Fibroblast of skin of left biceps (primary cell): ENCODE measurements at regions not wholly inside any gene's neighbourhood (a gene's known extent, or its start where the extent isn't known, plus 50 kb on each side); places are given as distances from the start of the nearest gene placed in this dataset.

Source experiments
- DNase-seq, 2 experiments: peaks; one replicate each; pipeline ENCODE4 v3.0.0-alpha.2; 2013; ENCODE audit warnings: low read depth in 2 of 2

- no peak for DNase-seq
Measured at GRCh38 chr1:163655565-163655964, 333.8 kb downstream of the NUF2 start.

- DNase-seq, result no peak
Measured at GRCh38 chr1:163656095-163656759, 334.5 kb downstream of the NUF2 start.

- no peak for DNase-seq
Measured at GRCh38 chr1:163657719-163658118, 336.0 kb downstream of the NUF2 start.

- no peak for DNase-seq
Measured at GRCh38 chr1:163661391-163661790, 339.6 kb downstream of the NUF2 start.

- peak in 1 of 2 experiments; percentile 7 for DNase-seq
Measured at GRCh38 chr1:163664671-163665335, 343.0 kb downstream of the NUF2 start.

GRCh38 chr1:163668472-163668871 lies 346.7 kb downstream of the NUF2 start:
- DNase-seq, result no peak

GRCh38 chr1:163670989-163671757 lies 349.4 kb downstream of the NUF2 start:
- DNase-seq, result no peak

GRCh38 chr1:163672976-163673758 lies 351.4 kb downstream of the NUF2 start:
- DNase-seq, result peak in 1 of 2 experiments; percentile 8

- peak; percentile 55 to 64 for DNase-seq
Measured at GRCh38 chr1:163673759-163674151, 352.0 kb downstream of the NUF2 start.

- no peak for DNase-seq
Measured at GRCh38 chr1:163674236-163674635, 352.5 kb downstream of the NUF2 start.

- DNase-seq, result no peak
Measured at GRCh38 chr1:163684785-163685184, 363.0 kb downstream of the NUF2 start.

- no peak for DNase-seq
Measured at GRCh38 chr1:163692266-163692665, 370.5 kb downstream of the NUF2 start.

- no peak for DNase-seq
Measured at GRCh38 chr1:163697137-163697536, 375.4 kb downstream of the NUF2 start.

GRCh38 chr1:163701783-163702374 lies 380.1 kb downstream of the NUF2 start:
- no peak for DNase-seq

GRCh38 chr1:163703794-163704193 lies 382.0 kb downstream of the NUF2 start:
- no peak for DNase-seq

- no peak for DNase-seq
Measured at GRCh38 chr1:163706915-163707314, 385.2 kb downstream of the NUF2 start.

- DNase-seq, result no peak
Measured at GRCh38 chr1:163709636-163710035, 387.9 kb downstream of the NUF2 start.

- no peak for DNase-seq
Measured at GRCh38 chr1:163712321-163712720, 390.6 kb downstream of the NUF2 start.

- no peak for DNase-seq
Measured at GRCh38 chr1:163720294-163720693, 398.5 kb downstream of the NUF2 start.

GRCh38 chr1:163725551-163725950 lies 403.8 kb downstream of the NUF2 start:
- no peak for DNase-seq

GRCh38 chr1:163730411-163730821 lies 408.7 kb downstream of the NUF2 start:
- no peak for DNase-seq

GRCh38 chr1:163737261-163737660 lies 415.5 kb downstream of the NUF2 start:
- DNase-seq, result no peak
